Mammary epithelial cell (primary cell): ENCODE measurements at regions not wholly inside any gene's neighbourhood (a gene's known extent, or its start where the extent isn't known, plus 50 kb on each side); places are given as distances from the start of the nearest gene placed in this dataset.

Source experiments
- CTCF ChIP-seq, 2 donors: IDR thresholded peaks in 1 of 2; conservative IDR thresholded peaks in 1 of 2; 2 replicates each; pipeline ENCODE4 v1.5.1; 2011 to 2012; ENCODE audit warnings: inconsistent platforms in 2 of 2, low read length in 2 of 2, mild to moderate bottlenecking in 2 of 2, control low read depth in 1 of 2, low read depth in 1 of 2; ENCODE audit not compliant: insufficient read depth in 1 of 2; ENCODE audit errors: extremely low read depth in 1 of 2
- EZH2 ChIP-seq: IDR thresholded peaks from 2 replicates; pipeline ENCODE4 v1.6.1; 2012; ENCODE audit warnings: low read length, inconsistent platforms, borderline replicate concordance

GRCh38 chr4:4603592-4603991 is 61.7 kb upstream of the STX18 start:
- TF ChIP-seq CTCF (conservative IDR thresholded peaks at IDR 0.05 in 1 of 2, IDR thresholded peaks at IDR 0.05 in 1 of 2; ENCODE audit: extremely low read depth in 1 of 2, insufficient read depth in 1 of 2, low read depth in 1 of 2, low read length in 2 of 2) = no peak
- TF ChIP-seq EZH2 = no peak
